ENCODE measurements at regions not wholly inside any gene's neighbourhood (a gene's known extent, or its start where the extent isn't known, plus 50 kb on each side); places are given as distances from the start of the nearest gene placed in this dataset.

GRCh38 chrX:121876305-121876704, 828.9 kb downstream of the GLUD2 start:
- no peak for TF ChIP-seq TAF1 (IDR thresholded peaks at IDR 0.05; ENCODE audit: borderline replicate concordance, insufficient read depth, low read length)
- TF ChIP-seq SIN3A (IDR thresholded peaks at IDR 0.05; ENCODE audit: borderline replicate concordance, insufficient read depth, low read length) = no peak
- no peak for TF ChIP-seq FOXP2 (optimal IDR thresholded peaks at IDR 0.05; ENCODE audit: borderline replicate concordance, extremely low read depth, extremely low read length, insufficient read depth)
- no peak for TF ChIP-seq REST (IDR thresholded peaks at IDR 0.05; ENCODE audit: insufficient read depth in 1 of 2, low read depth in 2 of 2, low read length in 2 of 2)
- no peak for TF ChIP-seq POLR2AphosphoS5 (IDR thresholded peaks at IDR 0.05; ENCODE audit: low read depth, low read length)

- TF ChIP-seq FOXP2 (optimal IDR thresholded peaks at IDR 0.05; ENCODE audit: borderline replicate concordance, extremely low read depth, extremely low read length, insufficient read depth) = no peak
- TF ChIP-seq POLR2AphosphoS5 (IDR thresholded peaks at IDR 0.05; ENCODE audit: low read depth, low read length) = no peak
- no peak for TF ChIP-seq TAF1 (IDR thresholded peaks at IDR 0.05; ENCODE audit: borderline replicate concordance, insufficient read depth, low read length)
- TF ChIP-seq SIN3A (IDR thresholded peaks at IDR 0.05; ENCODE audit: borderline replicate concordance, insufficient read depth, low read length) = no peak
- TF ChIP-seq REST (IDR thresholded peaks at IDR 0.05; ENCODE audit: insufficient read depth in 1 of 2, low read depth in 2 of 2, low read length in 2 of 2) = no peak
Measured at GRCh38 chrX:121886557-121886956, 839.1 kb downstream of the GLUD2 start.

GRCh38 chrX:121894756-121895155, 847.3 kb downstream of the GLUD2 start:
- TF ChIP-seq REST (IDR thresholded peaks at IDR 0.05; ENCODE audit: insufficient read depth in 1 of 2, low read depth in 2 of 2, low read length in 2 of 2) = no peak
- TF ChIP-seq POLR2AphosphoS5 (IDR thresholded peaks at IDR 0.05; ENCODE audit: low read depth, low read length) = no peak
- TF ChIP-seq FOXP2 (optimal IDR thresholded peaks at IDR 0.05; ENCODE audit: borderline replicate concordance, extremely low read depth, extremely low read length, insufficient read depth) = no peak
- no peak for TF ChIP-seq TAF1 (IDR thresholded peaks at IDR 0.05; ENCODE audit: borderline replicate concordance, insufficient read depth, low read length)
- TF ChIP-seq SIN3A (IDR thresholded peaks at IDR 0.05; ENCODE audit: borderline replicate concordance, insufficient read depth, low read length) = no peak

GRCh38 chrX:121902463-121902862, 855.1 kb downstream of the GLUD2 start:
- TF ChIP-seq POLR2AphosphoS5 (IDR thresholded peaks at IDR 0.05; ENCODE audit: low read depth, low read length) (no peak), REST (IDR thresholded peaks at IDR 0.05; ENCODE audit: insufficient read depth in 1 of 2, low read depth in 2 of 2, low read length in 2 of 2) (no peak), FOXP2 (optimal IDR thresholded peaks at IDR 0.05; ENCODE audit: borderline replicate concordance, extremely low read depth, extremely low read length, insufficient read depth) (no peak), TAF1 (IDR thresholded peaks at IDR 0.05; ENCODE audit: borderline replicate concordance, insufficient read depth, low read length) (no peak), SIN3A (IDR thresholded peaks at IDR 0.05; ENCODE audit: borderline replicate concordance, insufficient read depth, low read length) (no peak)

GRCh38 chrX:121903961-121904360, 856.6 kb downstream of the GLUD2 start:
- TF ChIP-seq REST (IDR thresholded peaks at IDR 0.05; ENCODE audit: insufficient read depth in 1 of 2, low read depth in 2 of 2, low read length in 2 of 2) = no peak
- TF ChIP-seq POLR2AphosphoS5 (IDR thresholded peaks at IDR 0.05; ENCODE audit: low read depth, low read length) = no peak
- no peak for TF ChIP-seq TAF1 (IDR thresholded peaks at IDR 0.05; ENCODE audit: borderline replicate concordance, insufficient read depth, low read length)
- no peak for TF ChIP-seq SIN3A (IDR thresholded peaks at IDR 0.05; ENCODE audit: borderline replicate concordance, insufficient read depth, low read length)
- TF ChIP-seq FOXP2 (optimal IDR thresholded peaks at IDR 0.05; ENCODE audit: borderline replicate concordance, extremely low read depth, extremely low read length, insufficient read depth) = no peak

Measured in PFSK-1 (cell line).